HG03342 (cell line): ENCODE measurements at regions not wholly inside any gene's neighbourhood (a gene's known extent, or its start where the extent isn't known, plus 50 kb on each side); places are given as distances from the start of the nearest gene placed in this dataset.

Experiments used
- ATAC-seq: cut with Tn5 transposase; IDR thresholded peaks from one replicate; pipeline ENCODE4 v1.9.1; 2021; ENCODE audit warnings: mild to moderate bottlenecking, moderate library complexity; ENCODE audit not compliant: unreplicated experiment

DNA sequence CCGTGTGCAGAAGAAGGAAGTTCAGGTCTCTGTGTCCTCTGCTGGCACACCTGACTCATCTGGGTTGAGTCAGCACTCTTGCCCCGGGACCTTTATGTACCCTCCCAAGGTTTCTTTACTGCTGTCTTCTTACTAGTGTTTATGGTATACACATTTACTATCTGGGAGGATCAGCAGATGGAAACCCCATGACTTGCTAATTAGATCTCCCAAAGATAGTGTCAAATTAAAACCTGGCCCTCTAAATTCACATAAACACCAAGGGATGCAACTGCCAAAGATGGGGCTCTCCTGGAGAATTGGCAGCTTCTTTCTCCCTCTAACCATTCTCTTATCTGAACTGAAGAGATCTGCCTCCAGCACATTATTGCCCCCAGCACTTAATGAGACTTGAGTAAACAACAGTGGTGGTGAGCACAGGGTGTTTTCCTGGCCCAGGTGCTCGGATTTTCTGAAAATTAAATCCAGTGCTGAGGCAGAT is 718.1 kb upstream of the SOX9 start:
- ATAC-seq: no peak

DNA sequence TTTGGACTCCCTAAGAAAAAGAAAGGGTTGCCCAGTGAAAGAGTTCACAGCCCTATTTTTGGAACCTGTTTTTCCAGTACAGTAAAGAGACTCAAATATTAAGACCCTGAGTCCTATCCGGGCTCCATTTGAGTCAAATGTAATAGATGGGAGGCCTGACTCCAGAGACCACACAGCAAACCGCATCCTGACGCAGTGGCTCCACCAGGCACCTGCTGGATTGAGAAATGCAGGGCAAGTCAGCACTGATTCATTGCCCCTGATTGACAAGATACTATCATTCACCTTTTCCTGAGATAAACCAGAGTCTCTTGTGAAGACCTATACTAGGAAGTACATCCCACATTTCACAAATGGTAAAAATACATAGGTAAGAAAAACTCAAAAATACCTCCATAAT is 715.7 kb upstream of the SOX9 start:
- no peak for ATAC-seq

DNA sequence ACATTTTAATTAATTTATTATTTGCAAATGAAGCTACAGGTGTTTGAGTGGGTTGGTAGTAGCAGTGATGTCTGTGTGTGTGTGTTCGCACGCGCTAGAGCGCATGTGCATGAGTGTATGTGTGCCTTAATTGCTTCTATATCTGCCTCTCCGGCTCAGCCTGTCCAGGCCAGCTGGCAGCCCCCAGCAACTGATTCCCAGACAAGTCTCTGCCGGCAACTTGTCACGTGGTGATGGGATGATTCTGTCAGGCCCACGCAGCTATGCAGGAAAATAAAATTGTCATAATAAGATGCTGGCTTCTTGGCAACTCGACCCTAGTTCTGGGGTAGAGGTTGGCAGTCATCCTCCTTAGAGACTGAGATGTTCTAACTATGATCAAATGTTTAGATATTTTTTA is 712.8 kb upstream of the SOX9 start:
- ATAC-seq: no peak

DNA sequence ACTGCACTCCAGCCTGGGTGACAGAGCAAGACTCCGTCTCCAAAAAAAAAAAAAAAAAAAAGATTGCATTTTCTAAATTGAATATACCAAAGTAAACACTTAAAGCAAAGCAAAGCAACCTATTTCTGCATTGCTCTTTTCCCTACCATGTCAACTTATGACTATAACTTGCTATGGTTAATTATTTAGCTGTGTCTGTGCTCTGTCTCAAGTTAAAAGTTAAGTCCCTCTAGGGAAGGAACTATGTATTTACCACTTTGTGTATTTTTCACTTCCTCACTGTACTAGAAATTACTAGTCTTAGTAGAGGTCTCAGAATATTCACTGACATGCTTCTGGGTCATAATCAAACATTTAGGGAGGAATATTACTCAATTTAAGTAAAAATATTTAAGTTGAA is 711.7 kb upstream of the SOX9 start:
- no peak for ATAC-seq

DNA sequence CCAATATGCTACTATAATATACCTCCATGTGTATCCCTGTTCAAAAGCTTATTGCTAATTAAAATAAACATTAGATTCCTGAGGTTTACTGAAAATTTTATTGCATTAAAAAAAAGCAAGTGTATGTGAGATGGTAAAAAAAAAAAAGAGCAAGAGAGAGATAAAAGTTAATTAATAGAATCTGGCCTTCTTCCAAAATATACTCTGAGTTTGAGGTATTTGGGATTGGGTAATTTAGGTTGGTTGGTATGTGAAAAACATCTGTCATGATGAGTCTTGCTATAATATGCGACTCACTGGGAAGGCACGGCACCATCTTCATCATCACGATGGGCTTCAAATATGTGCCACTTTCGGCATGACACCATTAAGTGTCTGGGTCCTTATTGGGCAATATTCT is 711.1 kb upstream of the SOX9 start:
- no peak for ATAC-seq

DNA sequence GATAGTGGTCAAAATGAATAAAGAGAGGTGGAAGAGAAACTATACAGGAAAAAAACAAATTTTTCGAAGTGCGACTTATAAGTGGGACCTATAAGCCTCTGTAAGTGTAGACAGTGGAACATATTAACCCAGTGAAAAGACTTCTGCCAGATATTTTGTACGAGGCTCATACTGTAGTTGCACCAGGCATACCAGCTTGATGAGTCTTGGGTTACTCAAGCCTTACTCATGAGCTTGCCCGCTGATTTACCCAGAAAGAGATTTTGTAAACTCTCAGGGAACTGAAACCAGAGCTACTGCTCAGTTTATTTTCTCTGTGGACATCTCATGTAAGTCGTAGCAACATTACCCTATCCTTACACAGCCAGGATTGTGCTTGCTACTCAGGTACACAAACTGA is 708.0 kb upstream of the SOX9 start:
- no peak for ATAC-seq

DNA sequence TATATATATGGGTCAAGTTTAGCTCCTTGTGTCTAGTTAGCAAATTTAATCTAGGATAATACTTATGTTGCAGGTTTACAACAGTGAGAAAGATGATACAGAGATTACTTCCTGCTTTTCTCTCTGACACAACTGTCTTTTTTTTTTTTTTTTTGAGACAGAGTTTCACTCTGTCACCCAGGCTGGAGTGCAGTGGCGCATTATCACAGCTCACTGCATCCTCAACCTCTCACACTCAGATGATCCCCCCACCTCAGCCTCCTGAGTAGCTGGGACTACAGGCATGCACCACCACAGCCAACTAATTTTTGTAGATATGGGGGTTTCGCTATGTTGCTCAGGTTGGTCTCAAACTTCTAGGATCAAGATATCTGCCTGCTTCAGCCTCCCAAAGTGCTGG is 706.9 kb upstream of the SOX9 start:
- ATAC-seq: no peak

DNA sequence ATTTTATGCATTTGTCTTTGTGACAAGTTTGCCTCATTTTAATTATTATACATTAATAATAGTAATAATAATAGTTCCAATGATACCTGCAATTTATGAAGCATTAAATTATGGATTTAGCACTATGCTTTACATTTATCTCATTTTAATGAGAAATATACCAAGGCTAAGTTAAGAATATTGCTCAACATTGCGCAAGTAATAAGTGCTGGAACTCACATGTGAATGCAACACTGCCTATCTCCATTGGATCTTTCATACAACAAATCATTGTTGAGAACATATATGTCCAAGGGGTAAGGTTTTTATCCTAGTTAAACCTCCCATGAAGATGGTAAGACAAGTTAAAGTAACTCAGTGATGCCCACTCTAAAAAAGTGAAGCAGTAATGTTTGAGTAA is 703.7 kb upstream of the SOX9 start:
- ATAC-seq: no peak

DNA sequence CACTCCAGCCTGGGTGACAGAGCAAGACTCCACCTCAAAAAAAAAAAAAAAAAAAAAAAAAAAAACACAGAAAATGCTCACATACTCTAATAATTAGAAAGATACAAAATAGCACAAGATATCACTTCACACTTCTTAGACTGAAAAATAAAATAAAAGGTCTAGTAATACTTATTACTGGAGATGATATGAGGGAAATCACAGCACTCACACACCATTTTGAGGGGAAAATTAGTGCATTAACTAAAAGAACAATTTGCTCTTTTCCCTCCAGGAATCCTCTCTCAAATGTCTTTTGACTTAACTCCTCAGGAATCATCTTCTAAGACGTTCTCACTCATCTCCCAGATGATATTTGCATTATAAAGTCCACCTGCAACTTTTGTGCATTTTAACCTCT is 697.9 kb upstream of the SOX9 start:
- no peak for ATAC-seq

DNA sequence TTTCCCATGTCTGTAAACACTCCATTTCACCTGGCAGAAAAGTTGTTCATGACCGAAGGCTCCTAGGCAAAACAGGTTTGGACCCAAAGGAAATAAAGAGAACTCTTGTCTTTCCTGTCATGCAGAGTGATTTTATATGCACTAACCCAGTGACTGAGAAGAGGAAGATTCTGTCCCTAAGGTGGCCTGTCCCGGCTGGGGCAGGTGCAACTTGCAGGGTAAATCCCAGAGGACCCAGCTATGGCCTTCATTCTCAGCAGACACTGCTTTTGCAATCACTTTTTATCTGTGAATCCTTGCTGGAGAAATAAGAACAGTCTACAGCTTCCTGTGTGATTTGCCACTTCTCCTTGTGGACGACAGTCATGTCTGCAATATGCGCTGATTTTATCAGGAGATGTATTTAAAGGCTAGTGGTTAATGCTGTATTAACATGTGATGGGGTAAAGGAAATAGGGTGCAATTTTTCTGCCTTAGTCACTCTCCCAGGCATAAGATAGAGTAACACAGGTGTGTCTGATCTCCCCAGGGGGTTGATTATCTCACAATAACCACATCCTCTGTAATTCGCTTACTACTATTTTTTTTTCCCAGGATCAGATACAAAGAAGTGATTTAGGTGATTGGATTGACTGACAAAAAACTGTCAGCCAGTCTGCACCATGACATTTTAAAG is 696.8 kb upstream of the SOX9 start:
- ATAC-seq: no peak

DNA sequence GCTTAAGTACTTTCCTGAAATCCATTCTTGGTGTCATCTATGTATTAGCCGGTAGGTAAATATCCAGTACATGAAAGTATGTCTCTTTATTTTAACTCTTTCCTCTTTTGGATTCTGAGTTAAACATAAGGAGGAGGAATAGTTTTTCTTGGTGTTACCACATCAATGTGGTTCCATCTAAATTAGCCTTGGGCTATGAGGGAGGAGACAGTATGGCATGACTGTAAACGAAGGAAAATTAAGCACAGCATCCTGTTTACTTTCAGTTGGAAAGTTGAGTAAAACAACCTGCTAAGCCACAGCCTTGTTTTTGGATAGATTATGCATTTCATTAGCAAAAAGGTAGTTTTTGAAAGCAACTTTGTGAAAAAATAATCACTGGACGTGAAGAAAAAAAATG is 693.0 kb upstream of the SOX9 start:
- ATAC-seq: no peak

DNA sequence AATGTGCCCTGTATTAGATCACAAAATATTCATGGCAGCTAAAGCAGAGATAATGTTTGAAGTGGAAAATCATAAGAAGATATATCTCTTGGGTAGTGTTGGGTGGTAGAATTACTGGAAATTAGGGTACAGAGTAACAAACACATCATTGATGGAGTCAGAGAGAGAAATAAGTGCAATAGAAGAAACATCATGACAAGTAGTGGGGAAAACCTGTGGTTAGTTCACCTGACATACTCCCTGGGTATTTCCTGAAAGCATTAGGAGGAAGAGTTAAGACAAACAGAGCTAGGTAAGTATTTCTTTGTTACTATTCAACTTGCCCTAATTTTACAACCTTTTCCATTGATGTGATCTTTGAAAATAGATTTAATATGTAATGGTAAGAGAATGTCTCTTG is 691.9 kb upstream of the SOX9 start:
- no peak for ATAC-seq

DNA sequence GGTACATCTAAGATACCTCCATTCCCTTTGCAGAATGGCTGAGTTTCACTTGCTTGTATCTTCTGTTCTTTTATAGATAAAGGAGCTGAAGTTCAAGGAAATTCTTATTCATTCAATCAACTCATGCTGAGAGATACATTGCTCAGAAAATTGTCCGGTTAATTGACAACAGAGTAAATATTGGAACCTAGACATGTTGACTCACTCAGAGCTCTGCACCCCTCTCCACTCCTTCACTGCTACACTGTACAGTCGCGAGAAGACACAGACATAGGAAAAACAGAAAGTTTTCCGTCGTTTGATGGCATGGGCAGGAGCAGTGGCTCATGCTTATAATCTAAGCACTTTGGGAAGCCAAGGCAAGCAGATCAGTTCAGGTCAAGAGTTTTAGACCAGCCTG is 690.5 kb upstream of the SOX9 start:
- ATAC-seq: no peak

DNA sequence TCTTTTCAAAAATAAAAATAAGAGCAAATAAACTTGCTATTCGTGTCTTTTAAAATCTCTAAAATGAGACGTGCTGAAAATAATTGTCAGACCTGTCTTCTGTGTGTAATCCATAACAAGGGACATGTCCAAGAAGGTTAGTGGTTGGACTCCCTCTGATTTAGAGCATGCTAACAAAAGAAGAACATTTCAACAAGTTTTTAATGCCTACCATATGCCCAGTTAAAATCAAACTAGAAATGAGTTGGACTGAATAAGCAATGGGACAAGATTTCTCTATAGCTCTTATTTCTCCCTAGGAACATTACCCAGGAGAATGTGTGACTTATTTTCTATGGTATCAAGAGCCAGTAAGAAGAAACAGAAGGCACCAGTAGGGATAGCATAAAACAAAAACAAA is 689.7 kb upstream of the SOX9 start:
- ATAC-seq: no peak

DNA sequence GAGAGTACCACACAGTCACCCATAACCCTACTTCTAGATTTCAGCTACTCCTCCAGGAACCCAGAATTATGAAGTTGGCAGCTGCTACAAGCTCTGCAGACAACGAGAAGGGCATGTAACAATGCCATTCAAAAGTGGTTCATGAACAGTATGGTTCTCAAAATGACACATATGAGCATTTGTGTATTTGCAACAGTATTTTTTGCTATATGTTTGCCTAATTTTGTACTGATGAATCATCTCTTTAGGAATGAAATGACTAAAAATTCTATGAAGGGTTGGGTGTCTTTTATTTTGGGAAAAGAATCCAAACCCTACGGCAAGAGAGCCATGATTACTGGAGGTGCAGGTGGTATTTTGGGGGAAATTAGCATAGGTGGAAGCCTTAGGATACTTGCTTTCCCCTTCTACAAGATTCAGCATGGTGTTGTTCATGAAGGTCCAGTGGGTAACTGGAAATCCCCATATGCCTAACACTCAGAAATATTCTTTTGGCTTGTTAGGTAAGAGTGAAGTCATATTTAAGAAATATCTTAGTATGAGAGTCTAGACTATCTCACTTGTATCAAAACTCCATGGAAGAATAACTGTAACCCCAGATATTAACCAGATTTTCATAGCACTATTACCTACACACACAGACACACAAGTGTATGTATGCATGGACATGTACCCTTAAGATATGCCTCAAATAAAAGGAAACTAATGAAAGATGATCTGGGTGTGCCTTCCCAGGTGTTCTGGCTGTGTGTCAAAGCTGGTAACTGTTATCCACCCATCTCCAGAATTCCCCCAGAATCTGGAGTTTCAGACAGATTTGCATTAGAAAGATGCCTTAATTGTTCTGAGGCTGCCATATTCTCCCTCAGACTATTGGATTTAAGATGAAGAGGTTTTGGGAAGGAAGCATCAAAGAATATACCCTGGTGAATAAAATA is 688.2 kb upstream of the SOX9 start:
- no peak for ATAC-seq

DNA sequence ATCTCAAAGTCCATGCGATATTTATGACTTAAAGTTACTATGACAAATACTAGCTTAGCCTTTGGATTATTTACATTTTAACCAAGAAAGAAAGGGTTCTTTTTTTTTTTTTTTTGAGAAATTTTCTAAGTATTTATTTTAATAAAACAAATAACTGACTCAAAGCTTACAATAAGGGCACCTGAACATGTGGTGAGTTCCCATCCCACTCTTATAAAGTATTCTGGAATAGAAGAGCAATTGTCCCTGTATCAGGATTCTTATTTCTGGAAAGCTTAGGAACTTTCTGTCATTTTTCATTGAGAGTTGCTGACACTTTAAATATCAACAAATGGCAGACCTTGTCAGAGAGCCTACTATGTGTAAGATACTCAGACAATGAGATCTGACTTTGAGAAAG is 686.1 kb upstream of the SOX9 start:
- ATAC-seq: no peak

DNA sequence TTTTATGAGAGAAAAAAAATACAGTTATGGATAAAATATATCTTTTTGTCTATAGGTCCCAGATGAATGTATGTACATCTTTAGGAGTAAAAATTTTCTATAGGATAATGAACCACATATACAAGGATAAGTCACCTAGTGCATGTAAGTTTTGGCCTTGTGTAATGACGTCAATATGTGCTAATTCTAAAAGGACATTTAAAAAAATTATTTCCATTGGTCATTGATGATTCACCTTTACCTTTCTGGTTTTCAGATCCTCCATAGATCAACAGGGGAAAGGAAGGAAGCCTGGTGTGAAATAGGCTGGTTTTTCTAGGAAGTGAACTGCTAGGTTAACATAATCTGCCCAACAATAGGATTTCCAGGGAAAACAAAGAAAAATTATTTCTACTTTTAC is 684.3 kb upstream of the SOX9 start:
- no peak for ATAC-seq

DNA sequence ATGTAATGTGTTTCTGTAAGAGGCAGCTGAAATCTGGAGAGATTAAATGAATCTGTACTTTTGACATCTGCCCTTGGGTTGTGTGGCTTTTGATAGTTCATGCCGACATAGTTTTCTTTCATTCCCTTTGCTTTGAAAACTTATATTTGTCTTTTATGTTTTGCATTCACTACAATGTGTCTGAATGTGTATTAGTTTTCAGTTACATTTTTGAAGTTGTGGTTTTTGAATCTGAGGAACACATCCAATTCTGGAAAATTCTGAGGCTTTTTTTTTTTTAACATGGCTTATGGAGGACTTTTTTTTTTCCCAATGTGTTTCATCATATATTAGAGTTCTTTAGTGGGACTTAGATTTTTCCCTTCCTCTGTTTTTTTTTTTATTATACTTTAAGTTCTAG is 683.7 kb upstream of the SOX9 start:
- ATAC-seq: no peak

DNA sequence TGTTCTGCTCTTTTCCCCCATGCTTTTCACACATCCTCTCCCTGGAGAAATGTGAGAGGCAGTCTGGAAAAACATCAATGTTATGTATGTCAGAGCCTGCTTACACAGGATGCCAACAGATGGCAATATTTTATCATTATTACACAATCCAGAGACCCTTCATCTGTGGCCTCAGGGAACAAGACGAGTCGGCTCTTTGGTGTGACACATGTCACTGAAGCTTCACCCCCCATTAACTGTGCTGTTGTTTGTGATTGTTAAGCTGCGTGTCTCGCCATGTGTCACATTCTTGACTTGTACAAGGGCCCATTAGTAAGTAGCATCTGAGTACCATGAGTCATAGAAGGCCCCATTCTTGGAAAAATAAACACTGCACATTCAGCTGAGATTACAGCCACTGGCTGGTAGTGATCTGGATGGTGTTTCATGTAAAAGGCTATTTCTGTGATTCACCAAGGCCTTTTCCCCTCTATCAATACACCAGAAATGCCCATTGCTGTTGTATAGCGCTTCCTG is 682.1 kb upstream of the SOX9 start:
- ATAC-seq: no peak

DNA sequence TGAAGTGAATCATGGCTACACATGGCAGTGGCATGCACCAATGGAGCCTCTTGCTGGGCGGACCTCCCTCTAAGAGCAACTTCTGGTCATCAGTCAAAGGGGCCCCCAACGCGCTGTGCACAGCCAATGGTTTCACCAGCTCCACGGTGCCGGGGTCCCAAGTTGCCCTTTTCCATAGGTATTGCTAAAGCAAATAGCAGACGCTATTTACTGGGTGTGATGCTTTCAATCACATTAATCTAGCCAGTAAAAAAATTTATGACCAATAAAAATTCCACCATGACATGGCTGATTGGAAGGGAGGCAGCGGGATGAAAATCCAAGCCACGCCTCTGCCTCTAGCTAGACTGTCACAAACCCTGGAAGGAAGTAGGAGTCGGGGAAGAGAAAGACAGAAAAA is 680.3 kb upstream of the SOX9 start:
- ATAC-seq: no peak

DNA sequence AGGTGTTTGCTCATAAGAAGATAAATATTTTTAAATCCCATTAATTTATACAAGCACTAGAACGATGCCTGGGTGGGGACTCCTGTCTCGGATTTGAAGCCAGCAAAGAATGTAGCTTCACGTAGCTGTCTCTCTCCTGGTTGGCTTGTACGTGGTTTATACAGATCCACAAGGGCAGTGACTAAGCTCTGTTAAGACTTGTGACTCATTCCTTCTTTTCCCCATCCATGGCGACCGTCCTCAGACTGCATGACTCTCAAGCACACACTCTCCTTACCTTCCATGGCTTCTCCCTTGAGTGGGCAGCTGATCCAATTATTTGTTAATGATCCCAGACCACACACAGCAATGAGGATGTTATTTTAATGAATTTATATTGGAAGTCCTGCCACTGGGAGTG is 679.7 kb upstream of the SOX9 start:
- ATAC-seq: no peak

DNA sequence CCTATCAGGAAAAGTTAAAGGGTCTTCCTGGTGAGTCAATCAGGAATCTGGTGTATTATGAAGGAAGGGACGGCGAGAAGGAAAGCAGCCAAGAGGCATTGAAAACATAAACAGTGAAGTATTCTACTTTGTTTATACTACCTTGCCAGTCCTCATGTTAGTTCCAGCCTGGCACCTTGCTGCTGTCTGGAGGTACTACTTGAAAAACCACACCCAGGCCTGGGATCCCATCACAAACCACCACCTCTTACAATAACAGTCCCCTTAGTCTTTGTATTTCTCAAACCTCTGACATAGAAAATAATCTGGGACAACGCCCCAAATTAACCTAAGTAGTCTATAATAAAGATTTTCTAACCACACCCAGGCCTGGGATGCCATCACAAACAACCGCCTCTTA is 676.7 kb upstream of the SOX9 start:
- no peak for ATAC-seq
